ENCODE measurements at regions not wholly inside any gene's neighbourhood (a gene's known extent, or its start where the extent isn't known, plus 50 kb on each side); places are given as distances from the start of the nearest gene placed in this dataset.

DNA sequence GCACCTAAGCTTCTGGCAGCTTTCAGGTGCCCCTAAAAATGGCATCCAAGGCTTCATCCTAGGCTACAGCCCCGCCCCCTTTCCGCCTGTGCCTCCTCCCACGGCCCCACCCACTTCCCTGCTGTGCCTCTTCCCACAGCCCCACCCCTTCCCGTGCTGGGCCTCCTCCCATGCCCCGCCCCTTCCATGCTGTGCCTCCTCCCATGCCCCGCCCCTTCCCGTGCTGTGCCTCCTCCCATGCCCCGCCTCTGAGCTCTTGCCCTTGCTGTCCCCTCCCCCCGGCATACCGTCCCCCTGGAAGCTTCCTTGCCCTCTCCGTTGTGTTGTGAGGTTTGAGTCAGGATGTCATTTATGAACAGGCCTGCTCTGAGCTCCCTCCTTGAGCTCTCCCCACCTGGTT is 228.5 kb upstream of the AJAP1 start:
- no peak overlapping the region for H3K4me2 ChIP-seq (ENCODE audit: insufficient read depth, low read length)

DNA sequence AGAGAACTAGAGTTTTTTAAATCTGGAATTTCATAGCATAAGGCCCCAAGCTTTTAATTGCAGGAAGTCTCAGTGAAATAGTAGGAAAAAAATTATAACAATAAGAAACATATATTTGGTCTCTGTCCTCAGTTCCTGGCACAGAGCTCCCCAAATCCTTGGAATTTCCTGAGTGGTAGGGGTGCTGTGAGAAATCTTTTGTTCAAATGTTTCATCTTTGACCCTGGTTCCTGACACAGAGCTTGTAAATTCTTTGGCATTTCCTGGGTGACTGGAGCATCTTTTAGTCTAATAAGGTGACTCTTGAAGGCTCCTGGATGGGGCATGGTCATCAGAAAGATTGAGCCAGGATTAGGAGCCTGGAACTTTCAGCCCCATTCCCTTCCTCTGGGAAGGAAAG is 225.7 kb upstream of the AJAP1 start:
- H2AFZ ChIP-seq (ENCODE audit: low read depth, low read length), result no peak overlapping the region
- H3K9ac ChIP-seq (ENCODE audit: low read depth, low read length), result no peak overlapping the region
- ATAC-seq (ENCODE audit: insufficient read depth, low read depth) (no peak), DNase-seq (no peak)
- H3K4me1 ChIP-seq (ENCODE audit: insufficient read depth, low read length), result no peaks in the 10 kb centered on the region
- no peak overlapping the region for H3K27ac ChIP-seq (ENCODE audit: low read length)
- no peaks in the 10 kb centered on the region for H4K20me1 ChIP-seq (ENCODE audit: insufficient read depth, low read length)
- no peaks in the 10 kb centered on the region for H3K79me2 ChIP-seq (ENCODE audit: insufficient read depth, low read length)
- TF ChIP-seq, protein P1, sequence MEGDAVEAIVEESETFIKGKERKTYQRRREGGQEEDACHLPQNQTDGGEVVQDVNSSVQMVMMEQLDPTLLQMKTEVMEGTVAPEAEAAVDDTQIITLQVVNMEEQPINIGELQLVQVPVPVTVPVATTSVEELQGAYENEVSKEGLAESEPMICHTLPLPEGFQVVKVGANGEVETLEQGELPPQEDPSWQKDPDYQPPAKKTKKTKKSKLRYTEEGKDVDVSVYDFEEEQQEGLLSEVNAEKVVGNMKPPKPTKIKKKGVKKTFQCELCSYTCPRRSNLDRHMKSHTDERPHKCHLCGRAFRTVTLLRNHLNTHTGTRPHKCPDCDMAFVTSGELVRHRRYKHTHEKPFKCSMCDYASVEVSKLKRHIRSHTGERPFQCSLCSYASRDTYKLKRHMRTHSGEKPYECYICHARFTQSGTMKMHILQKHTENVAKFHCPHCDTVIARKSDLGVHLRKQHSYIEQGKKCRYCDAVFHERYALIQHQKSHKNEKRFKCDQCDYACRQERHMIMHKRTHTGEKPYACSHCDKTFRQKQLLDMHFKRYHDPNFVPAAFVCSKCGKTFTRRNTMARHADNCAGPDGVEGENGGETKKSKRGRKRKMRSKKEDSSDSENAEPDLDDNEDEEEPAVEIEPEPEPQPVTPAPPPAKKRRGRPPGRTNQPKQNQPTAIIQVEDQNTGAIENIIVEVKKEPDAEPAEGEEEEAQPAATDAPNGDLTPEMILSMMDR (IDR thresholded peaks at IDR 0.05; ENCODE audit: borderline replicate concordance, extremely low read depth, low read length, poor library complexity, severe bottlenecking), result no peak
- no peak for TF ChIP-seq EZH2 (IDR thresholded peaks at IDR 0.05; ENCODE audit: borderline replicate concordance, low read depth, low read length, severe bottlenecking)
- no peaks in the 10 kb centered on the region for H3K36me3 ChIP-seq (ENCODE audit: insufficient read depth, low read length)
- no peak overlapping the region for H3K4me3 ChIP-seq (ENCODE audit: low read depth in 1 of 2, low read length in 2 of 2)
- no peak overlapping the region for H3K4me2 ChIP-seq (ENCODE audit: insufficient read depth, low read length)
- H3K9me3 ChIP-seq (ENCODE audit: insufficient read depth, low read length, severe bottlenecking), result peaks cover 12% of the 10 kb centered on the region
- no peaks in the 10 kb centered on the region for H3K27me3 ChIP-seq (ENCODE audit: insufficient read depth, low read length, poor library complexity)

More for the DNA sequence above, 228.5 kb upstream of the AJAP1 start:
- Histone ChIP-seq H3K9ac (ENCODE audit: low read depth, low read length) (no peak overlapping the region), H4K20me1 (ENCODE audit: insufficient read depth, low read length) (no peaks in the 10 kb centered on the region), H3K4me1 (ENCODE audit: insufficient read depth, low read length) (no peaks in the 10 kb centered on the region), H3K36me3 (ENCODE audit: insufficient read depth, low read length) (no peaks in the 10 kb centered on the region), H3K27me3 (ENCODE audit: insufficient read depth, low read length, poor library complexity) (no peaks in the 10 kb centered on the region), H3K4me3 (ENCODE audit: low read depth in 1 of 2, low read length in 2 of 2) (no peak overlapping the region), H3K27ac (ENCODE audit: low read length) (no peak overlapping the region), H2AFZ (ENCODE audit: low read depth, low read length) (no peak overlapping the region), H3K79me2 (ENCODE audit: insufficient read depth, low read length) (no peaks in the 10 kb centered on the region), H3K9me3 (ENCODE audit: insufficient read depth, low read length, severe bottlenecking) (peaks cover 14% of the 10 kb centered on the region)
- peak; percentile 13 for DNase-seq
- TF ChIP-seq, protein P1 (IDR thresholded peaks at IDR 0.05; ENCODE audit: borderline replicate concordance, extremely low read depth, low read length, poor library complexity, severe bottlenecking), result no peak
- TF ChIP-seq EZH2 (IDR thresholded peaks at IDR 0.05; ENCODE audit: borderline replicate concordance, low read depth, low read length, severe bottlenecking), result no peak
- ATAC-seq (ENCODE audit: insufficient read depth, low read depth), result no peak

DNA sequence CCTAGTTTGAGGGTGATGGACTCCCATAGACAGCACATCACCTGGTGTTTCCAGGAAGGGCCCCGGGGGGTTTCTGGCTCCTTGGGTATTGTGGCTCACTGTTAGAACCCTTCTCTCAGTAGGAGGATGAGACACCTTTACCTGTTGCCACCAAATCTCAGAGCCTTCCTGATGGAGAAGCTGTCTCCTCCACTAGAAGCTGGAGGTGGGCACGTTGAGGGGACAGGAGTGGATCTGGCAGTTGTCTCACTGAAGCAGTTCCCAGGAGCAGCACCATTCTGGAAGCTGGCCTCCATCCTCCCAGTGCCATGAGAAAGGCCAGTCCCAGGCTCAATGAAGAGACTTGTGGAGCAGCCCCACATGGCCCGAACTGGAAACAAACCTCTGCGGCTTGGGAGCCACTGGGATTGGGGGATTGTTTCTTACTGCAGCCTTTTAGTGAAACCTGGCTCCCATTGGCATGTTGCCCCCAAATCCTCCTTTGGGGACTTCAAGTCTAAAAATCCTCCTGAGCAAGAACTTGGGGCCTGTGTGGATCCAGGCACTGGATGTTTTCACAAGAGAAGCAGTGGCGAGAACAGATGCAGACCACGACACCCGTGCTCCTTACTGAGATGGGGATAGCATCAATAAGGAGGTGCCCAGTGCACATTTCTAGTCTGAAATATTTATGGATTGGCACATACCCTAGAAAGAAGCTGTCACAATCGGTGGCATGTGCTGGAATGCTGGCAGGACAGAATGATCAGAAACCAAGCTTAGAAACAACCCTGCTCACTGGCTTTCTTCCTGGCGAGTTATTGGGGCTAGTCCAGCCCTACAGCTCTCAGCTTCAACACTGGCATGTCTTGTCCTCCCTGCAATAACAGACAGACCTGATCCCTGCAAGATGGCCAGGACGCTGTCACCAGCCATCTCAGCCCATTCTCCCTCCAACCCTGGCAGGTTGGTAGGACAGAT is 223.7 kb upstream of the AJAP1 start:
- Histone ChIP-seq H3K9me3 (ENCODE audit: insufficient read depth, low read length, severe bottlenecking) (peaks cover 8% of the 10 kb centered on the region), H2AFZ (ENCODE audit: low read depth, low read length) (no peak overlapping the region), H3K4me3 (ENCODE audit: low read depth in 1 of 2, low read length in 2 of 2) (no peak overlapping the region), H3K4me1 (ENCODE audit: insufficient read depth, low read length) (no peaks in the 10 kb centered on the region), H3K9ac (ENCODE audit: low read depth, low read length) (no peak overlapping the region), H3K27me3 (ENCODE audit: insufficient read depth, low read length, poor library complexity) (no peaks in the 10 kb centered on the region), H3K79me2 (ENCODE audit: insufficient read depth, low read length) (no peaks in the 10 kb centered on the region), H4K20me1 (ENCODE audit: insufficient read depth, low read length) (no peaks in the 10 kb centered on the region), H3K36me3 (ENCODE audit: insufficient read depth, low read length) (no peaks in the 10 kb centered on the region), H3K4me2 (ENCODE audit: insufficient read depth, low read length) (no peak overlapping the region), H3K27ac (ENCODE audit: low read length) (no peak overlapping the region)
- no peak for DNase-seq
- no peak for TF ChIP-seq EZH2 (IDR thresholded peaks at IDR 0.05; ENCODE audit: borderline replicate concordance, low read depth, low read length, severe bottlenecking)
- TF ChIP-seq, protein P1 (IDR thresholded peaks at IDR 0.05; ENCODE audit: borderline replicate concordance, extremely low read depth, low read length, poor library complexity, severe bottlenecking), result no peak
- no peak for ATAC-seq (ENCODE audit: insufficient read depth, low read depth)

Data from DND-41 (cell line).